ENCODE measurements at regions not wholly inside any gene's neighbourhood (a gene's known extent, or its start where the extent isn't known, plus 50 kb on each side); places are given as distances from the start of the nearest gene placed in this dataset.

DNA sequence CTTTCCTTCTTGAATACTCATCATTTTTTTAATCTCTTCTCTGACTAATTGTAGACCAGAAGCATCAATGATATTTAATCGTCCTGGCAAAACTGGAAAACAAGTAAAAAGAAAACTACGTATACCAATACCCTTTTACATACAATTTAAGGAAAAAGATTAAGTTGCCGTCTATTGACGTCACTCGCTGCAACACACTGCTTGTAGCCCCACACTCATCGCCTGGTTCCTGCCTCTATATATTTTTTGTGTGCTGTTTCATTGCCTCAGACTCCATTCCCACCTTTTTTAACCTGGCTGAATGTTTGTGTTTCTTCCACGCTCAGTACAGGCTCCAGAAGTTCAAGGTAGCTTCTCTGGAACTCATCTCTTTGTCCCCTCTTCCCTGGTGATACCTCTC lies 536.2 kb downstream of the METTL4 start:
- Histone ChIP-seq H3K4me3 (no peak overlapping the region), H3K9me3 (peaks cover 0 to 2% (median 0%) of the 10 kb centered on the region in 4 donors), H3K36me3 (no peaks in the 10 kb centered on the region), H3K4me1 (no peaks in the 10 kb centered on the region), H3K27ac (no peak overlapping the region), H3K27me3 (no peaks in the 10 kb centered on the region)
- DNase-seq, result no peak
- TF ChIP-seq EP300 (IDR thresholded peaks at IDR 0.05) (no peak), POLR2A (IDR thresholded peaks at IDR 0.05) (no peak), POLR2AphosphoS5 (IDR thresholded peaks at IDR 0.05) (no peak)
- TF ChIP-seq, protein P1, sequence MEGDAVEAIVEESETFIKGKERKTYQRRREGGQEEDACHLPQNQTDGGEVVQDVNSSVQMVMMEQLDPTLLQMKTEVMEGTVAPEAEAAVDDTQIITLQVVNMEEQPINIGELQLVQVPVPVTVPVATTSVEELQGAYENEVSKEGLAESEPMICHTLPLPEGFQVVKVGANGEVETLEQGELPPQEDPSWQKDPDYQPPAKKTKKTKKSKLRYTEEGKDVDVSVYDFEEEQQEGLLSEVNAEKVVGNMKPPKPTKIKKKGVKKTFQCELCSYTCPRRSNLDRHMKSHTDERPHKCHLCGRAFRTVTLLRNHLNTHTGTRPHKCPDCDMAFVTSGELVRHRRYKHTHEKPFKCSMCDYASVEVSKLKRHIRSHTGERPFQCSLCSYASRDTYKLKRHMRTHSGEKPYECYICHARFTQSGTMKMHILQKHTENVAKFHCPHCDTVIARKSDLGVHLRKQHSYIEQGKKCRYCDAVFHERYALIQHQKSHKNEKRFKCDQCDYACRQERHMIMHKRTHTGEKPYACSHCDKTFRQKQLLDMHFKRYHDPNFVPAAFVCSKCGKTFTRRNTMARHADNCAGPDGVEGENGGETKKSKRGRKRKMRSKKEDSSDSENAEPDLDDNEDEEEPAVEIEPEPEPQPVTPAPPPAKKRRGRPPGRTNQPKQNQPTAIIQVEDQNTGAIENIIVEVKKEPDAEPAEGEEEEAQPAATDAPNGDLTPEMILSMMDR (IDR thresholded peaks at IDR 0.05), result no peak
- intact Hi-C loops (cut with DNase I; ENCODE audit: low total_unique reads), result no loop called here
- 90 to 94% (median 92%) methylated on average over 7 of the region's 7 CpGs for WGBS, 5 donors

DNA sequence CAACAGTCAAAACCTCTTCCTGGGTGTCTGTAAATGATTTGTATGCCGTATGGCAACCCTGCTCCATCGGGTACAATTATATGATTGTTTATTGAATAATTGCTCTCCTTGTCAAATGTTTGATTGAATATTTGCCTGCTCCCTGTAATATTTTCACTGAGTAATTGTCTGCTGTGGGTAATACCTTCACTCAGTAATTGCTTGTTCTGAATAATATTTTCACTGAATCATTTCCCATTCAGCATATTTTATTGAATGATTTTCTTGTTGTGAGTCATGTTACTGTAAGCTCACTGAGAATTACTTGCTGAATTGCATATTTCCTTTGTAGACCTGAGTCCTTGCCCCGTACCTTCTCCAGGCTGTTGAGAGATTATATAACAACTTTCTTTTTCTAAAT lies 535.2 kb downstream of the METTL4 start:
- intact Hi-C loops (cut with DNase I; ENCODE audit: low total_unique reads), result no loop called here
- no peak overlapping the region for H3K27ac ChIP-seq
- no peaks in the 10 kb centered on the region for H3K27me3 ChIP-seq
- H3K4me3 ChIP-seq, result no peak overlapping the region
- WGBS, 5 donors, result 43 to 60% (median 54%) methylated on average over 3 of the region's 3 CpGs
- no peak for TF ChIP-seq EP300 (IDR thresholded peaks at IDR 0.05)
- TF ChIP-seq POLR2AphosphoS5 (IDR thresholded peaks at IDR 0.05), result no peak
- TF ChIP-seq POLR2A (IDR thresholded peaks at IDR 0.05), result no peak
- TF ChIP-seq, protein P1 (IDR thresholded peaks at IDR 0.05), result no peak
- no peaks in the 10 kb centered on the region for H3K36me3 ChIP-seq
- no peak for DNase-seq
- peaks cover 0 to 5% (median 0%) of the 10 kb centered on the region in 4 donors for H3K9me3 ChIP-seq
- H3K4me1 ChIP-seq, result no peaks in the 10 kb centered on the region

DNA sequence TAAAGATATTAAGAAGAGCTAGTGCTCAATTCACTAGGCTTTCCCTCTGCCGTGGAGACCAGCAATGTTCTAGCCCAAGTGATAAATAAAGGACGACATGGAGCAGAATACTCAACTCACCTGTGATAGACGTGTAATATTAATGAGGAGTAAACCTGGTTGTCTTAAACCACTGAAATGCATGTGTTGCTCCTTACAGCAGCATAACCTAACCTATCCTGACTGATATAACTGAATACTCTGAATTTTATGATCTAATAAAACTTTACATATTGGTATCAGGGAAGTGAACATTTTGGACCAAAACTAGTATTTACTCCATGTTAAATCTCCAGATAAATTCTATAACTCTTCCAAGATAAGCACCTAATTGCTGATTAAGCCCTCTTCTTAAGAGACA lies 531.0 kb downstream of the METTL4 start:
- Histone ChIP-seq H3K27me3 (no peaks in the 10 kb centered on the region), H3K4me1 (no peaks in the 10 kb centered on the region), H3K9me3 (peaks cover 0 to 5% (median 0%) of the 10 kb centered on the region in 4 donors), H3K36me3 (no peaks in the 10 kb centered on the region), H3K4me3 (no peak overlapping the region), H3K27ac (no peak overlapping the region)
- intact Hi-C loops (cut with DNase I; ENCODE audit: low total_unique reads), result no loop called here
- TF ChIP-seq POLR2AphosphoS5 (IDR thresholded peaks at IDR 0.05), result no peak
- TF ChIP-seq, protein P1 (IDR thresholded peaks at IDR 0.05), result no peak
- no peak for TF ChIP-seq POLR2A (IDR thresholded peaks at IDR 0.05)
- TF ChIP-seq EP300 (IDR thresholded peaks at IDR 0.05), result no peak
- WGBS, 5 donors, result 86 to 92% (median 89%) methylated on average over 3 of the region's 3 CpGs
- DNase-seq, result no peak

DNA sequence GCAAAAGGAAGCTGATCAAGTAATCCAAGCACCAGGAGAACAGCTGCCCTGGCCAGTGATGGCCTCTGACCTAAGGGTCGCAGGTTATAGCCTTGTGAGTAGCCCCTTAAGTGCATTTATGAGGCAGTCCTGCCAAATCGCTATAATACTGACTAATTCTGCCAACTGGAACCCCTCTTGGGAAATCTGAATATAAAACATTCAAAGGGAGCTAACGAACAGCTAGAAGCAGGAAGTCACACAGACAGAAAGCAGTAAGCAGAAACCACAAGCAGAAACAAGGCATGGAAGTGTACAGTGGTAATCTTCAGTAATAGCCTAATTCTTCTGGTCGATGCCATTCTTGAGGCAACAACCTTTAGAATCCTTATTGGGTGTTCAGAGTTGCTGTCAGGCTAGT lies 521.3 kb downstream of the METTL4 start:
- no peak overlapping the region for H3K27ac ChIP-seq
- H3K36me3 ChIP-seq, result no peaks in the 10 kb centered on the region
- DNase-seq, result peak in 1 of 2 donors; percentile 16
- intact Hi-C loops (cut with DNase I; ENCODE audit: low total_unique reads), result no loop called here
- H3K9me3 ChIP-seq, result peaks cover 0 to 8% (median 0%) of the 10 kb centered on the region in 4 donors
- WGBS, 5 donors, result 41 to 67% (median 59%) methylated on average over 4 of the region's 4 CpGs
- H3K4me1 ChIP-seq, result no peaks in the 10 kb centered on the region
- TF ChIP-seq POLR2AphosphoS5 (IDR thresholded peaks at IDR 0.05), result no peak
- TF ChIP-seq POLR2A (IDR thresholded peaks at IDR 0.05), result no peak
- no peak for TF ChIP-seq EP300 (IDR thresholded peaks at IDR 0.05)
- TF ChIP-seq, protein P1 (IDR thresholded peaks at IDR 0.05), result no peak
- H3K27me3 ChIP-seq, result no peaks in the 10 kb centered on the region
- no peak overlapping the region for H3K4me3 ChIP-seq

All from stomach (tissue), 8 donors.